Globus pallidus (tissue), 1 donor: ENCODE measurements at regions not wholly inside any gene's neighbourhood (a gene's known extent, or its start where the extent isn't known, plus 50 kb on each side); places are given as distances from the start of the nearest gene placed in this dataset.

ENCODE experiments used
- DNase-seq: peaks from one replicate; pipeline ENCODE4 v3.0.0-alpha.2; 2015; ENCODE audit warnings: low spot score

DNA sequence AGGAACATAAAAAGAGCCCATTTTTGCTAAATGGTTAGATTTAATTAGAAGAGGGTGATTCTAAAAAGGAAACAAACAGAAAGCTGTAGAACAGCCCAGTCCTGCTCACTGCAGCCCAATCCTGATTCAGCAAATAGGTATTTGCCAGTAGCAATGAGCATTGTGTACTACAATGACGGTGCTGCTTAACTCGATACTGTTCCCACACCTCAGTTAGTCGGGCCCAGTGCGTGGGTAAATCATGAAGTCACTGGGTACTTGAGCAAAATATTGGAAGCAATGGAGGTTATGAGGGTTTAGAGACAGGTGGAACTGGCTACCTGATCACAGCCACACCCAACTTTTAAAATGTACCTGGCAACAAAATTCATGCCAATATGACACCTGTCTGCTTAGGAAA lies 101.5 kb upstream of the ADGRL2 start:
- no peak for DNase-seq

GRCh38 chr1:81695741-81696140 lies 105.0 kb upstream of the ADGRL2 start:
- no peak for DNase-seq

DNA sequence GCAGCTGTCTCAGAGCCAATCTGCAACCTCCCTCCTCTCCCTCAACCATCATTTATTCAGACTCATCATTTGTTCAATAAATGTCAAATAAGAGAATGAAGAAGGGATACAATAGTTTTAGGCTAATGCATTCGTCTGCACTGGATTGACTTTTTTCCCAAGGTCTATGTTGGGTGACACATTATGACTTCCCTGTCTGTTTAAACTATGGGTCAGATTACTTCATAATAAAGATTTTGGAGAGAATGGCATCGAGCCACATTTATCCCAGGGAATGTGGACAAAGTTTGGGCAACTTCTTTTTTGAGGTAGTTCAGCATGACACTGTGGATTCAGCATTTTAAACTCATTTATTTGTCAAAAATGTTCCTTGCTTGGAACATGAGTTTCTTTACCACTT lies 107.4 kb upstream of the ADGRL2 start:
- DNase-seq: no peak

GRCh38 chr1:81690676-81691453 lies 109.9 kb upstream of the ADGRL2 start:
- no peak for DNase-seq

DNA sequence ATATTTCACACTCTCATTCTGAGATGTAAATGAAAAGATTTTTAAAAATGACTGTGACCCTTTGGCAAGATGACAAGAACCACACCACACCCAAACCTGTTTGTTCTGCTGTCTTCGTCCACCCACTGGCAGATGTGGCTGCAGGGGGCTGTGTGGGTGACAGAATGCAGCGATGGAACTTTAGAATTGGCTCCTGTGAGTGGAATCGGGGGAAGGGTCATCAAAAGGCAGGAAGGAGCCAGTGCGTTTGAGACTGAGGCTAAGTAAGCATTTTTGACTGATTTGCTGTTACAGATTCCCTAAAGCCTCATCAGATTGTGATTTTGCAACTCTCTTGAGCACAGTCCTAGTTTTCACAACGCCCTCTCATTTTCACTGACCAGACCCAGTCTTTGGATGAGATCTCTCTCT lies 111.2 kb upstream of the ADGRL2 start:
- DNase-seq: no peak

GRCh38 chr1:81682490-81682889 lies 118.2 kb upstream of the ADGRL2 start:
- DNase-seq: no peak

DNA sequence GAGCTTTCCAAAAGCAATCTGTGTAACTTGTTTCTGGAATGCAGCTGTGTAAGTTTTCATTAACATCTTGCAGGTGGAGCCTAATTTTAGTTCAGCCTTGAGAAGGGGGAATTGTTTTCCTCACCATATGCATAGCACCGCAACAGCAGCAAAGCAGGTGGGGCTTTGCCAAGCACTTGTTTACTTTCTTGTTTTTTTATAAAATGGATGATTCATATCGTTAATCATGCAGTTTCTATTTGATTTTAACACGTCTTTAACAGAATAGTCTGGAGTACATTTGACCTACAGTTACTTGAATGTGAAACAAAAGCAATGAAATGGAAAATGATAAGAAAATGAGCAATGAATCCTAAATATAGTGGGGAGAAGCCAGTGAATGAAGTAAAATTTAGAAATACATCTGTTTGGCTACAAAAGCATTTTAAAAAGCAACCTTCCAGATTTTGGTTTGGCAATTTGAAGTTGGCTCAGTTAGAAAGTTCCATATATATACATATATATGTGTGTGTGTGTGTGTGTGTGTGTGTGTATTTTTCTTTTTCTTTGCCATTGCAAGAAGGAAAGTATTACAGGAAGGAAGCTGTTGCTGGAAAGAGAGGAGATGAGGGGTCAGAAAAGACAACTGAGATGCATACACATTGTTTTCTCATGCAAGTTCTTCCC lies 119.0 kb upstream of the ADGRL2 start:
- no peak for DNase-seq

- DNase-seq: no peak
These were observed 119.6 kb upstream of the ADGRL2 start for GRCh38 chr1:81681114-81681513.

DNA sequence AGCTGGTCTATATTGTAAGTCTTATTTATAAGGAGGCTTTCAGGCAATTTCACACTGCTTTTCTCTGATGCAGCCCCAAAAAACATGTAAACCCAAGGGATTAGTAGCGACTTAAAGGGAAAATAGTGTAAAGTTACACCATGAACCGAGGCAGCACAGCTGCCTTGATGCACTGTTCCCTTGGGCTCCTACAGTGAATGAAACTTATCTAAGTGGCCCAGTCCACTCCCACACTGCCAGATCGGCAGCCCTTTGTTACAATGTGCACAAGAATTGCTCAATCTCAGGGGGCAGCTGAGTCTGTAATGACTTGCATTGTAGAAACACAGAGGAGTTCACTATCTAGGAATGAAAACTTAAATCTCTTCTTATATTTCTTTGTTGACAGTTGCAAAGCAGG lies 120.8 kb upstream of the ADGRL2 start:
- DNase-seq: no peak

DNA sequence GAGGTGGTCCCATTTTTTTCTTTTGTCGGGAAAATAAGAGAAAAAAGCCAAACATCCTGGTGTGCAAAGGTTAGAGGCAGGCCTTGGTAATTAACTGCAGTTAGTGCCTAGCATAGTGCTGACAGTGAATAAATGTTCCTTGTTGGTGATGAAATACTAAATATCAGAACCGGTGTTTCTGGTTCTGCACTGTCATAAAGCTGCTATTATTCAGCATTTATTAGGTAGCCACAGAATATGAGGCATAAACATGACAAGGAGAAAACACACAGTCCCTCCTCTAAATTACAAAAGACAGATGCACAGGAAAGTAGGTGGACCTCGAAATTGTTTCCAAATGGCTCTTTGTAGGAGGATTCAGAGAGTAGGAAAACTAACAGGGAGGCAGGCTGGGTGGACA lies 122.0 kb upstream of the ADGRL2 start:
- no peak for DNase-seq

GRCh38 chr1:81672766-81673165 lies 128.0 kb upstream of the ADGRL2 start:
- DNase-seq: no peak

DNA sequence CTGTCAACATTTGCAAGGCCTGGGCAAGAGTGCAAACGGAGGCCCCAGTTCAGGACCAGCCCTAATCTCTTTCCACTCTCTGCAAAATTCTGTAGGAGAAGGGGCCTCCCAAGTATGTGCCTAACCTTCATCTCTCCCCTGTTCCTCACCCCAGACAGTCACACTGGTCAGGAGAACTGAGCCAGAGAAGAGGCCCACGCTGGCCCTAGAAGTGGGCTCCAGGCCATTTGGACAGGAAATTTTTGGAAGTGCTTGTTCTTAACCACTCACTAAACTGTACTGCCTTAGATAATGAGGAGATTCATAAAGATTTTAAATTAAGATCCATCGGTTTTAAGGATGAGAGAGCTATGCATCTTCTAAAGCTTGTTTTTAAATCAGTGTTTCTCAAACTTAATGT lies 129.7 kb upstream of the ADGRL2 start:
- DNase-seq: no peak

GRCh38 chr1:81670286-81670685 lies 130.4 kb upstream of the ADGRL2 start:
- peak; percentile 40 for DNase-seq

- no peak for DNase-seq
These were observed 134.1 kb upstream of the ADGRL2 start for GRCh38 chr1:81666586-81666985.

GRCh38 chr1:81664341-81664740 lies 136.4 kb upstream of the ADGRL2 start:
- no peak for DNase-seq

DNA sequence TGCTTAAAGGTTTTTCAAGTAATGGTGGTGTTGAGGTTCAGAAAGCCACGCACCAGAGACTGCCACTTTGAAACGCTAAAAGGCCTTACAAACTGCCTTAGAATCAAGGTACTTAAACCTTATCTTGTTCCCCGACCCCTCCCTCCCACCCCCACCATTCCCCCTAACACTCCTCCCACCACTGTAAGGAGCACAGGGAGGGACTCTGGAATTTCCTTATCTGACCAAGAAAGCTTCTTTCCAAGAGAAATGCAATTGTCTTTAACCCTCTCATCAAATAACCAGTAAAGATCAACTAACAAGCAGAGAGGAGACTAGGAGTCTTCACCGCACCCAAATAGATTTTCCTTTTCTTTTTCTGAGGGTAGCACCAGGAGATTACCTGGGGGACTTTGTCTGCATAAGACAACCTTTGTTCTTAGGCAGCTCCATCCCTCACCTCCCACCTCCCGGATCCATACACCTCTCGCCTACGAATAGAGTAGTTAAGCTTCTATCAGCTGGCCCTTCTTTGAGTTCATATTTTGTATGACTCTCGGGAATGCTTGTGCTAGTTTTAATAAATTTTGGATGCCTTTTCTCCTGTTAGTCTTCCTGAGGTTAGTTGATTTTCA lies 137.7 kb upstream of the ADGRL2 start:
- DNase-seq: no peak

GRCh38 chr1:81660286-81660685 lies 140.4 kb upstream of the ADGRL2 start:
- no peak for DNase-seq

- no peak for DNase-seq
These were observed 146.1 kb upstream of the ADGRL2 start for GRCh38 chr1:81654657-81655056.

GRCh38 chr1:81654147-81654546 lies 146.6 kb upstream of the ADGRL2 start:
- no peak for DNase-seq

GRCh38 chr1:81650776-81651175 lies 150.0 kb upstream of the ADGRL2 start:
- peak; percentile 7 for DNase-seq

DNA sequence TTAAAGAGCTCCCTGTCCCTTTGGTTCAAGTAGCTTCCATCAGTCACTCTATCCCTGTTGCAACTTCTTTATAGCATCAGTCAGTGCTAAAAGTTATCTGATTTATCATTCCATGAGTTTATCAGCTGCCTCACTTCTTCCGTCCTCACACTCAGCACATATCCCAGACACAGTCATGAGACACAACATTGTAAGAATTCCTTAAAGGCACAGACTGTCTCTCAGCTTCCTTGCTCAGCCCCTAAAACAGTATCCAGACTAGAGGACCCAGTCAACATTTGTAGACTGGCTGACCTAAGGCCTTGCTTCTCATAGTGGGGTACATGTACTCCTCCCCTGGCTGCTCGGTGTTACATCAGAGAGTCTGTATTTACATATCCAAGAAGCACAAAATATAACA lies 164.9 kb upstream of the ADGRL2 start:
- no peak for DNase-seq

GRCh38 chr1:81634294-81634693 lies 166.4 kb upstream of the ADGRL2 start:
- no peak for DNase-seq

GRCh38 chr1:81619156-81619555 lies 181.6 kb upstream of the ADGRL2 start:
- no peak for DNase-seq
